Panc1 (cell line): ENCODE measurements at regions not wholly inside any gene's neighbourhood (a gene's known extent, or its start where the extent isn't known, plus 50 kb on each side); places are given as distances from the start of the nearest gene placed in this dataset.

ENCODE experiments used
- ATAC-seq: fragments of 200-7000 bp; cut with Tn5 transposase; 2 replicates; pipeline ENCODE4 v1.9.1; 2020; ENCODE audit warnings: mild to moderate bottlenecking, moderate library complexity
- BruUV-seq: library from RNA; stranded (reverse); fragments of 400-500 nt; replicated peaks from 2 replicates; lab custom pipeline; 2021; lab: Mats Ljungman, UMichigan
- CTCF ChIA-PET: fragments of 300-600 bp; sonication (Branson Sonifier 250); formaldehyde crosslinking; loops from one replicate; lab custom pipeline; 2022; ENCODE audit warnings: antibody characterized with exemption; lab: Charles Lee
- POLR2A ChIA-PET: fragments of 300-600 bp; sonication (Branson Sonifier 250); formaldehyde crosslinking; loops from one replicate; lab custom pipeline; 2022; ENCODE audit warnings: antibody characterized with exemption; lab: Charles Lee
- DNase-seq: peaks from one replicate; pipeline ENCODE4 v3.0.0-alpha.2; 2010; ENCODE audit warnings: low read depth, low spot score
- H3K27ac ChIP-seq: 2 replicates; pipeline ENCODE4 v1.5.1; 2011; ENCODE audit warnings: mild to moderate bottlenecking, low read length, inconsistent platforms
- H3K27me3 ChIP-seq: fragments of 200-500 bp; sonication (Bioruptor generic); 2 replicates; pipeline ENCODE4 v1.6.0; 2014; ENCODE audit warnings: low read length, inconsistent platforms; ENCODE audit not compliant: control insufficient read depth, insufficient read depth
- H3K36me3 ChIP-seq: fragments of 200-500 bp; sonication (Bioruptor generic); 2 replicates; pipeline ENCODE4 v1.5.1; 2014; ENCODE audit warnings: inconsistent platforms, mild to moderate bottlenecking, low read length, moderate library complexity; ENCODE audit not compliant: control insufficient read depth, insufficient read depth
- H3K4me1 ChIP-seq: 2 replicates; pipeline ENCODE4 v1.5.1; 2011; ENCODE audit warnings: inconsistent platforms, mild to moderate bottlenecking, low read length, moderate library complexity; ENCODE audit not compliant: control insufficient read depth, insufficient read depth
- H3K4me3 ChIP-seq, 2 experiments: 2 replicates each; pipeline ENCODE4 v1.5.1; 2011 to 2012; ENCODE audit warnings: low read depth in 2 of 2, low read length in 2 of 2, mild to moderate bottlenecking in 2 of 2, inconsistent platforms in 1 of 2, moderate library complexity in 1 of 2
- H3K9me3 ChIP-seq: fragments of 200-500 bp; sonication (Bioruptor generic); 2 replicates; pipeline ENCODE4 v1.5.1; 2014; ENCODE audit warnings: low read depth, mild to moderate bottlenecking, inconsistent platforms, low read length, moderate library complexity; ENCODE audit not compliant: control insufficient read depth, insufficient read depth
- POLR2AphosphoS5 ChIP-seq: IDR thresholded peaks from 2 replicates; pipeline ENCODE4 v1.6.1; 2012; ENCODE audit warnings: mild to moderate bottlenecking, low read depth, low read length, moderate library complexity
- SIN3A ChIP-seq: IDR thresholded peaks from 2 replicates; pipeline ENCODE4 v1.6.1; 2012; ENCODE audit warnings: low read depth, mild to moderate bottlenecking, low read length, moderate library complexity, borderline replicate concordance; ENCODE audit not compliant: insufficient read depth
- TCF7L2 ChIP-seq: IDR thresholded peaks from 2 replicates; pipeline ENCODE4 v1.6.1; 2011; ENCODE audit warnings: mild to moderate bottlenecking, low read depth, low read length, inconsistent platforms
- in situ Hi-C: cut with HindIII; loops from 2 replicates; pipeline ENCODE4 v1.10.0; 2016; ENCODE audit warnings: low sequenced_read_pairs, low pct_unique_long_range_greater_than_20kb
- intact Hi-C: fragments of 100-400 bp; cut with micrococcal nuclease; formaldehyde crosslinking; loops from one replicate; pipeline ENCODE4 v1.10.0; 2022; ENCODE audit not compliant: unreplicated experiment
- TF ChIP-seq, protein P1 (sequence below): fragments of 450-650 bp; IDR thresholded peaks from 2 replicates; pipeline ENCODE4 v1.5.1; 2017; ENCODE audit warnings: mild to moderate bottlenecking
- TF ChIP-seq, protein P2 (sequence below), 2 experiments: IDR thresholded peaks; 2 replicates each; pipeline ENCODE4 v1.6.1; 2011 to 2012; ENCODE audit warnings: low read depth in 2 of 2, control low read depth in 1 of 2, low read length in 1 of 2, mild to moderate bottlenecking in 1 of 2, moderate library complexity in 1 of 2; ENCODE audit not compliant: insufficient read depth in 1 of 2

DNA sequence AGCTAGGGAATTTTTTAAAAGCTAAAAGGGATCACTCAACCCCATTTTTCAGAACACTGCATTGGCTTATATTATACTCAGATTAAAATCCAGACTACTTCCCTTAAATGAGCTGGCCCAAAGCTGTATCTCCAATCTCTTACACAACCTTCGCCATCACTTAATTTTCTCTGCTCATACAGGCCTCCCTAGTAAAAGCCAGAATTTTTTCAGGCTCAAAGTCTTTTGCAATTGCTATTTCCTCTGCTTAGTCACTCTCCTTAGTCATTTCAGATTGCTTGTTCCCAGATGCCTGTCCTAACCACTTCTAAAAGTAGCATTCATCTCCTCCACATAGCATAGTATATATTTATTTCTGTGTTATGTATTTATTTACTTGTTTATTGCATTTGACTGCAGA, 1587.9 kb upstream of the ADGRL3 start:
- Histone ChIP-seq H3K27me3 (no peaks in the 10 kb centered on the region), H3K27ac (no peak overlapping the region), H3K9me3 (no peaks in the 10 kb centered on the region), H3K4me3 (no peak overlapping the region), H3K4me1 (no peaks in the 10 kb centered on the region), H3K36me3 (no peaks in the 10 kb centered on the region)
- ChIA-PET CTCF (no interaction called here), POLR2A (no interaction called here)
- DNase-seq (no peak), ATAC-seq (no peak)
- intact Hi-C loops (no loop called here), in situ Hi-C loops (no loop called here)
- BruUV-seq = no TSS peak
- TF ChIP-seq, protein P1, sequence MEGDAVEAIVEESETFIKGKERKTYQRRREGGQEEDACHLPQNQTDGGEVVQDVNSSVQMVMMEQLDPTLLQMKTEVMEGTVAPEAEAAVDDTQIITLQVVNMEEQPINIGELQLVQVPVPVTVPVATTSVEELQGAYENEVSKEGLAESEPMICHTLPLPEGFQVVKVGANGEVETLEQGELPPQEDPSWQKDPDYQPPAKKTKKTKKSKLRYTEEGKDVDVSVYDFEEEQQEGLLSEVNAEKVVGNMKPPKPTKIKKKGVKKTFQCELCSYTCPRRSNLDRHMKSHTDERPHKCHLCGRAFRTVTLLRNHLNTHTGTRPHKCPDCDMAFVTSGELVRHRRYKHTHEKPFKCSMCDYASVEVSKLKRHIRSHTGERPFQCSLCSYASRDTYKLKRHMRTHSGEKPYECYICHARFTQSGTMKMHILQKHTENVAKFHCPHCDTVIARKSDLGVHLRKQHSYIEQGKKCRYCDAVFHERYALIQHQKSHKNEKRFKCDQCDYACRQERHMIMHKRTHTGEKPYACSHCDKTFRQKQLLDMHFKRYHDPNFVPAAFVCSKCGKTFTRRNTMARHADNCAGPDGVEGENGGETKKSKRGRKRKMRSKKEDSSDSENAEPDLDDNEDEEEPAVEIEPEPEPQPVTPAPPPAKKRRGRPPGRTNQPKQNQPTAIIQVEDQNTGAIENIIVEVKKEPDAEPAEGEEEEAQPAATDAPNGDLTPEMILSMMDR = no peak
- TF ChIP-seq SIN3A (no peak), TCF7L2 (no peak), POLR2AphosphoS5 (no peak)
- TF ChIP-seq, protein P2, sequence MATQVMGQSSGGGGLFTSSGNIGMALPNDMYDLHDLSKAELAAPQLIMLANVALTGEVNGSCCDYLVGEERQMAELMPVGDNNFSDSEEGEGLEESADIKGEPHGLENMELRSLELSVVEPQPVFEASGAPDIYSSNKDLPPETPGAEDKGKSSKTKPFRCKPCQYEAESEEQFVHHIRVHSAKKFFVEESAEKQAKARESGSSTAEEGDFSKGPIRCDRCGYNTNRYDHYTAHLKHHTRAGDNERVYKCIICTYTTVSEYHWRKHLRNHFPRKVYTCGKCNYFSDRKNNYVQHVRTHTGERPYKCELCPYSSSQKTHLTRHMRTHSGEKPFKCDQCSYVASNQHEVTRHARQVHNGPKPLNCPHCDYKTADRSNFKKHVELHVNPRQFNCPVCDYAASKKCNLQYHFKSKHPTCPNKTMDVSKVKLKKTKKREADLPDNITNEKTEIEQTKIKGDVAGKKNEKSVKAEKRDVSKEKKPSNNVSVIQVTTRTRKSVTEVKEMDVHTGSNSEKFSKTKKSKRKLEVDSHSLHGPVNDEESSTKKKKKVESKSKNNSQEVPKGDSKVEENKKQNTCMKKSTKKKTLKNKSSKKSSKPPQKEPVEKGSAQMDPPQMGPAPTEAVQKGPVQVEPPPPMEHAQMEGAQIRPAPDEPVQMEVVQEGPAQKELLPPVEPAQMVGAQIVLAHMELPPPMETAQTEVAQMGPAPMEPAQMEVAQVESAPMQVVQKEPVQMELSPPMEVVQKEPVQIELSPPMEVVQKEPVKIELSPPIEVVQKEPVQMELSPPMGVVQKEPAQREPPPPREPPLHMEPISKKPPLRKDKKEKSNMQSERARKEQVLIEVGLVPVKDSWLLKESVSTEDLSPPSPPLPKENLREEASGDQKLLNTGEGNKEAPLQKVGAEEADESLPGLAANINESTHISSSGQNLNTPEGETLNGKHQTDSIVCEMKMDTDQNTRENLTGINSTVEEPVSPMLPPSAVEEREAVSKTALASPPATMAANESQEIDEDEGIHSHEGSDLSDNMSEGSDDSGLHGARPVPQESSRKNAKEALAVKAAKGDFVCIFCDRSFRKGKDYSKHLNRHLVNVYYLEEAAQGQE (IDR thresholded peaks at IDR 0.05; ENCODE audit: insufficient read depth in 1 of 2, low read depth in 2 of 2, low read length in 1 of 2) = no peak

DNA sequence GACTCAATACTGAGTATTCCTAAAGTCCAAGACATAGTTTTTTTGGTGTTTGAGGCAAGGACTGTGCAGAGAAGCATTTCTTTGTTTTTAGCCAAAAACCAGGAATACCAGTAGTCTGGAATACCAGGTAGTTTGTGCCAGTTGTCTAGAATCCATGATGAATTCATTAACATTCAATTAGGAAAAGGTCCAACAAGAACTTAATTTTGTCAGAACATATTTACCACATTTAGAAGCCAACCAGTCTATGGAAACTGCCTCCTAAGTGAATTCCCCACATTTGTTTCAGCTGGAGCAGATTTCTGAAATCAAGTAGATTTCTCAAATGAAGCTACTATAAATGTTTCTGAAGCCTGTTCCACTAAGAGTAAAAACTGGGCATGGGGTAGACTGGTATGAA, 1584.8 kb upstream of the ADGRL3 start:
- intact Hi-C loops (no loop called here), in situ Hi-C loops (no loop called here)
- no TSS peak for BruUV-seq
- no peaks in the 10 kb centered on the region for H3K36me3 ChIP-seq
- DNase-seq (no peak), ATAC-seq (no peak)
- TF ChIP-seq, protein P2 (IDR thresholded peaks at IDR 0.05; ENCODE audit: insufficient read depth in 1 of 2, low read depth in 2 of 2, low read length in 1 of 2) = no peak
- TF ChIP-seq SIN3A (no peak), POLR2AphosphoS5 (no peak), TCF7L2 (no peak)
- TF ChIP-seq, protein P1 = no peak
- no peaks in the 10 kb centered on the region for H3K4me1 ChIP-seq
- ChIA-PET CTCF (no interaction called here), POLR2A (interaction anchor here (0.6 kb wide), 1 partner anchor 25 kb away, joined by 3 read pairs; no protein-coding TSS in a partner anchor)
- no peaks in the 10 kb centered on the region for H3K9me3 ChIP-seq
- no peak overlapping the region for H3K4me3 ChIP-seq
- H3K27ac ChIP-seq = no peak overlapping the region
- H3K27me3 ChIP-seq = no peaks in the 10 kb centered on the region
